Mammary epithelial cell (primary cell): ENCODE measurements at regions not wholly inside any gene's neighbourhood (a gene's known extent, or its start where the extent isn't known, plus 50 kb on each side); places are given as distances from the start of the nearest gene placed in this dataset.

Experiments
- CTCF ChIP-seq, 2 donors: IDR thresholded peaks in 1 of 2; conservative IDR thresholded peaks in 1 of 2; 2 replicates each; pipeline ENCODE4 v1.5.1; 2011 to 2012; ENCODE audit warnings: inconsistent platforms in 2 of 2, low read length in 2 of 2, mild to moderate bottlenecking in 2 of 2, control low read depth in 1 of 2, low read depth in 1 of 2; ENCODE audit not compliant: insufficient read depth in 1 of 2; ENCODE audit errors: extremely low read depth in 1 of 2
- EZH2 ChIP-seq: IDR thresholded peaks from 2 replicates; pipeline ENCODE4 v1.6.1; 2012; ENCODE audit warnings: low read length, inconsistent platforms, borderline replicate concordance

- TF ChIP-seq EZH2 (no peak), CTCF (conservative IDR thresholded peaks at IDR 0.05 in 1 of 2, IDR thresholded peaks at IDR 0.05 in 1 of 2; ENCODE audit: extremely low read depth in 1 of 2, insufficient read depth in 1 of 2, low read depth in 1 of 2, low read length in 2 of 2) (no peak)
Measured at GRCh38 chr4:110290511-110290910, 92.1 kb upstream of the ELOVL6 start.
